HepG2 (cell line): ENCODE measurements at regions not wholly inside any gene's neighbourhood (a gene's known extent, or its start where the extent isn't known, plus 50 kb on each side); places are given as distances from the start of the nearest gene placed in this dataset.

ENCODE experiments used
- ATAC-seq: fragments of 200-7000 bp; cut with Tn5 transposase; 3 replicates; pipeline ENCODE4 v1.9.1; 2020; ENCODE audit warnings: mild to moderate bottlenecking, moderate library complexity
- BruUV-seq: library from RNA; stranded (reverse); fragments of 400-500 nt; replicated peaks from 2 replicates; lab custom pipeline; 2021; lab: Mats Ljungman, UMichigan
- CTCF ChIA-PET: fragments of 300-600 bp; formaldehyde crosslinking; extraction: SDS; loops from one replicate; lab custom pipeline; 2021; ENCODE audit warnings: low total read pairs, inconsistent platforms, low intra/inter-chr PET ratio; lab: Yijun Ruan, JAX
- POLR2A ChIA-PET: fragments of 350-600 bp; sonication (Branson Sonifier 250); formaldehyde crosslinking; loops from one replicate; lab custom pipeline; 2020; ENCODE audit warnings: antibody characterized with exemption, inconsistent platforms; lab: Yijun Ruan, JAX
- DNase-seq: peaks from one replicate; pipeline ENCODE4 v3.0.0-alpha.2; 2015; ENCODE audit warnings: low spot score
- FAIRE-seq: peaks from 3 replicates; lab custom pipeline; 2011; peaks lifted over from hg19 to GRCh38; lab: Jason Lieb, UNC
- H2AFZ ChIP-seq: one replicate; pipeline ENCODE4 v1.6.1; 2011; ENCODE audit warnings: low read length, inconsistent platforms
- H3K27ac ChIP-seq: fragments of 300-600 bp; 3 replicates; pipeline ENCODE4 v1.8.0; 2011; ENCODE audit warnings: mixed run types, mild to moderate bottlenecking, mixed read lengths, low read length, inconsistent platforms; ENCODE audit not compliant: insufficient read depth; ENCODE audit errors: extremely low read length
- H3K27me3 ChIP-seq, 2 experiments: fragments of 200-600 bp in 1 of 2; 2 replicates in 1 of 2; 3 replicates in 1 of 2; pipeline versions ENCODE4 v1.6.0 to v1.8.0; 2011; ENCODE audit warnings: low read length in 2 of 2, mild to moderate bottlenecking in 2 of 2, moderate library complexity in 2 of 2, inconsistent platforms in 1 of 2; ENCODE audit not compliant: insufficient read depth in 2 of 2, control insufficient read depth in 1 of 2
- H3K36me3 ChIP-seq, 2 experiments: fragments of 200-600 bp in 1 of 2; replicated peaks in 1 of 2; 2 replicates in 1 of 2; 3 replicates in 1 of 2; pipeline versions ENCODE4 v1.5.1 to v1.8.0; 2011; ENCODE audit warnings: low read length in 2 of 2, inconsistent platforms in 1 of 2; ENCODE audit not compliant: insufficient read depth in 2 of 2, control insufficient read depth in 1 of 2
- H3K4me1 ChIP-seq: 2 replicates; pipeline ENCODE4 v1.5.1; 2012; ENCODE audit warnings: low read length, inconsistent platforms; ENCODE audit not compliant: insufficient read depth
- H3K4me2 ChIP-seq: 2 replicates; pipeline ENCODE4 v1.6.0; 2011; ENCODE audit warnings: low read depth, low read length, inconsistent platforms
- H3K4me3 ChIP-seq, 3 experiments: fragments of 200-600 bp in 1 of 3; sonication (generic), shearing (Covaris generic) in 1 of 3; replicated peaks in 1 of 3; 2 replicates each; pipeline ENCODE4 v1.5.1; 2011 to 2016; ENCODE audit warnings: low read length in 3 of 3, inconsistent platforms in 2 of 3, low read depth in 2 of 3, mild to moderate bottlenecking in 2 of 3, control low read depth in 1 of 3, mixed read lengths in 1 of 3; ENCODE audit not compliant: insufficient read depth in 1 of 3
- H3K79me2 ChIP-seq: one replicate; pipeline ENCODE4 v1.6.1; 2011; ENCODE audit warnings: low read length, inconsistent platforms; ENCODE audit not compliant: insufficient read depth
- H3K9ac ChIP-seq: 2 replicates; pipeline ENCODE4 v1.6.0; 2011; ENCODE audit warnings: mild to moderate bottlenecking, low read depth, low read length, inconsistent platforms; ENCODE audit not compliant: insufficient read depth
- H3K9me3 ChIP-seq: 2 replicates; pipeline ENCODE4 v1.5.1; 2012; ENCODE audit warnings: mild to moderate bottlenecking, low read length
- H4K20me1 ChIP-seq: 2 replicates; pipeline ENCODE4 v1.6.0; 2011; ENCODE audit warnings: inconsistent platforms, mild to moderate bottlenecking, low read length, moderate library complexity; ENCODE audit not compliant: insufficient read depth
- FOXP1 ChIP-seq, 2 experiments: fragments of 450-650 bp in 1 of 2; IDR thresholded peaks; 2 replicates each; pipeline ENCODE4 v1.6.1; 2017 to 2018; ENCODE audit warnings: antibody characterized with exemption in 1 of 2
- SCMH1 ChIP-seq: sonication (generic); formaldehyde crosslinking; IDR thresholded peaks from 2 replicates; pipeline ENCODE4 v1.9.0; 2021; ENCODE audit warnings: missing genetic modification reagents, mild to moderate bottlenecking, borderline replicate concordance
- TP53 ChIP-seq: sonication (generic); formaldehyde crosslinking; conservative IDR thresholded peaks from 2 replicates; pipeline ENCODE4 v1.4.0; 2020; ENCODE audit warnings: missing genetic modification reagents
- ZFP36L2 ChIP-seq: sonication (generic); formaldehyde crosslinking; IDR thresholded peaks from 2 replicates; pipeline ENCODE4 v1.4.0; 2020; ENCODE audit warnings: missing genetic modification reagents
- ZNF143 ChIP-seq: sonication (generic); formaldehyde crosslinking; IDR thresholded peaks from 2 replicates; pipeline ENCODE4 v1.4.0; 2020; ENCODE audit warnings: missing genetic modification reagents
- ZNF207 ChIP-seq: fragments of 450-650 bp; IDR thresholded peaks from 2 replicates; pipeline ENCODE4 v1.6.1; 2016; ENCODE audit warnings: antibody characterized with exemption, borderline replicate concordance
- ZNF317 ChIP-seq: sonication (generic); formaldehyde crosslinking; IDR thresholded peaks from 2 replicates; pipeline ENCODE4 v1.5.0; 2020; ENCODE audit warnings: mild to moderate bottlenecking, missing genetic modification reagents
- ZNF512B ChIP-seq: sonication (generic); formaldehyde crosslinking; IDR thresholded peaks from 2 replicates; pipeline ENCODE4 v1.5.1; 2020; ENCODE audit warnings: missing genetic modification reagents, mild to moderate bottlenecking, borderline replicate concordance
- ZNF777 ChIP-seq: sonication (generic); formaldehyde crosslinking; IDR thresholded peaks from 2 replicates; pipeline ENCODE4 v1.4.0; 2020; ENCODE audit warnings: missing genetic modification reagents
- WGBS: methylation state at CpG from one replicate; pipeline ENCODE4 v1.1.6; 2017; ENCODE audit warnings: low lambda C conversion rate; 5-methylcytosine and 5-hydroxymethylcytosine counted together
- in situ Hi-C: cut with HindIII; loops from 2 replicates; pipeline ENCODE4 v1.10.0; 2017; ENCODE audit warnings: low pct_unique_long_range_greater_than_20kb; ENCODE audit not compliant: extremely low pct_ligation_motif_present
- intact Hi-C: fragments of 100-400 bp; cut with micrococcal nuclease; formaldehyde crosslinking; loops from one replicate; pipeline ENCODE4 v1.10.0; 2022; ENCODE audit not compliant: unreplicated experiment

- FAIRE-seq, result no peak
- Histone ChIP-seq H2AFZ (no peak overlapping the region), H3K4me3 (no peak overlapping the region), H3K4me1 (no peaks in the 10 kb centered on the region), H3K9me3 (no peaks in the 10 kb centered on the region), H3K79me2 (no peaks in the 10 kb centered on the region), H3K27me3 (no peaks in the 10 kb centered on the region), H3K36me3 (no peaks in the 10 kb centered on the region), H3K27ac (no peak overlapping the region), H4K20me1 (no peaks in the 10 kb centered on the region), H3K4me2 (no peak overlapping the region), H3K9ac (no peak overlapping the region)
- POLR2A ChIA-PET, result no interaction called here
- no peak for ATAC-seq
- intact Hi-C loops, result no loop called here
- no peak for TF ChIP-seq ZNF317 (CRISPR knock-in tag)
- TF ChIP-seq ZNF512B, result no peak
- no peak for TF ChIP-seq ZNF777 (CRISPR knock-in tag)
- TF ChIP-seq TP53, result no peak
- no peak for TF ChIP-seq ZNF207
- no peak for TF ChIP-seq FOXP1 (IDR thresholded peaks at IDR 0.05)
- no peak for TF ChIP-seq FOXP1 (CRISPR knock-in tag; IDR thresholded peaks at IDR 0.05)
- BruUV-seq, result no TSS peak
- CTCF ChIA-PET, result no interaction called here
- no peak for DNase-seq
- in situ Hi-C loops, result no loop called here
- WGBS, result 94% methylated on average over 3 of the region's 3 CpGs
Observed at GRCh38 chr1:173285048-173285447, 77.9 kb upstream of the TNFSF4 start.

- WGBS, result 0% methylated on average over 1 of the region's 1 CpG
- Histone ChIP-seq H3K27me3 (no peaks in the 10 kb centered on the region), H3K4me2 (no peak overlapping the region), H4K20me1 (no peaks in the 10 kb centered on the region), H3K4me1 (no peaks in the 10 kb centered on the region), H3K9ac (no peak overlapping the region), H3K79me2 (no peaks in the 10 kb centered on the region), H3K4me3 (no peak overlapping the region), H2AFZ (no peak overlapping the region), H3K27ac (no peak overlapping the region), H3K36me3 (no peaks in the 10 kb centered on the region), H3K9me3 (no peaks in the 10 kb centered on the region)
- no peak for DNase-seq
- CTCF ChIA-PET, result no interaction called here
- in situ Hi-C loops (no loop called here), intact Hi-C loops (no loop called here)
- ATAC-seq, result no peak
- no peak for TF ChIP-seq ZFP36L2 (CRISPR knock-in tag)
- TF ChIP-seq SCMH1 (CRISPR knock-in tag), result no peak
- no peak for TF ChIP-seq ZNF143 (CRISPR knock-in tag)
- BruUV-seq, result no TSS peak
- no peak for FAIRE-seq
- POLR2A ChIA-PET, result no interaction called here
Observed at GRCh38 chr1:173287785-173288184, 80.7 kb upstream of the TNFSF4 start.
